H9 (cell line): ENCODE measurements at regions not wholly inside any gene's neighbourhood (a gene's known extent, or its start where the extent isn't known, plus 50 kb on each side); places are given as distances from the start of the nearest gene placed in this dataset.

Experiments
- DNase-seq: peaks from one replicate; pipeline ENCODE4 v3.0.0-alpha.2; 2017
- H2AFZ ChIP-seq: one replicate; pipeline ENCODE4 v1.6.1; 2013; ENCODE audit warnings: mild to moderate bottlenecking, low read length, control low read depth, moderate library complexity
- H2AK5ac ChIP-seq: 2 replicates; pipeline ENCODE4 v1.6.1; 2013; ENCODE audit warnings: low read length, control low read depth, mixed read lengths; ENCODE audit not compliant: insufficient read length
- H2BK120ac ChIP-seq: one replicate; pipeline ENCODE4 v1.6.1; 2013; ENCODE audit warnings: low read depth, mild to moderate bottlenecking, low read length, control low read depth, inconsistent platforms; ENCODE audit not compliant: poor library complexity, severe bottlenecking
- H2BK12ac ChIP-seq: 2 replicates; pipeline ENCODE4 v1.6.1; 2013; ENCODE audit warnings: low read length, control low read depth, mixed read lengths, low read depth; ENCODE audit not compliant: insufficient read length
- H2BK15ac ChIP-seq: 2 replicates; pipeline ENCODE4 v1.6.1; 2013; ENCODE audit warnings: low read depth, low read length, control low read depth
- H2BK20ac ChIP-seq: one replicate; pipeline ENCODE4 v1.6.1; 2013; ENCODE audit warnings: low read depth, mild to moderate bottlenecking, low read length, control low read depth, inconsistent platforms; ENCODE audit not compliant: poor library complexity, severe bottlenecking
- H2BK5ac ChIP-seq: 2 replicates; pipeline ENCODE4 v1.6.1; 2013; ENCODE audit warnings: low read length, control low read depth, mixed read lengths; ENCODE audit not compliant: insufficient read length
- H3K14ac ChIP-seq: 2 replicates; pipeline ENCODE4 v1.6.1; 2013; ENCODE audit warnings: low read length, control low read depth; ENCODE audit not compliant: insufficient read depth
- H3K18ac ChIP-seq: 2 replicates; pipeline ENCODE4 v1.6.1; 2013; ENCODE audit warnings: low read depth, mild to moderate bottlenecking, mixed read lengths, low read length, control low read depth; ENCODE audit not compliant: insufficient read length
- H3K23ac ChIP-seq: 2 replicates; pipeline ENCODE4 v1.6.1; 2013; ENCODE audit warnings: low read length, control low read depth, mixed read lengths, low read depth; ENCODE audit not compliant: insufficient read length
- H3K23me2 ChIP-seq: 2 replicates; pipeline ENCODE4 v1.6.1; 2013; ENCODE audit warnings: low read depth, mild to moderate bottlenecking, mixed read lengths, low read length, control low read depth; ENCODE audit not compliant: insufficient read length, poor library complexity, severe bottlenecking
- H3K27ac ChIP-seq: 2 replicates; pipeline ENCODE4 v1.5.1; 2013; ENCODE audit warnings: low read length, control low read depth, mixed read lengths, low read depth; ENCODE audit not compliant: insufficient read length
- H3K27me3 ChIP-seq: 2 replicates; pipeline ENCODE4 v1.6.1; 2013; ENCODE audit warnings: low read length, control low read depth, inconsistent platforms; ENCODE audit not compliant: insufficient read depth
- H3K4ac ChIP-seq: 2 replicates; pipeline ENCODE4 v1.6.1; 2013; ENCODE audit warnings: low read depth, mild to moderate bottlenecking, control low read depth, inconsistent platforms, low read length, moderate library complexity
- H3K4me1 ChIP-seq: 2 replicates; pipeline ENCODE4 v1.6.1; 2013; ENCODE audit warnings: low read length, control low read depth, inconsistent platforms; ENCODE audit not compliant: insufficient read depth
- H3K4me2 ChIP-seq: 2 replicates; pipeline ENCODE4 v1.6.1; 2013; ENCODE audit warnings: low read length, control low read depth, mixed read lengths; ENCODE audit not compliant: insufficient read length, insufficient read depth
- H3K56ac ChIP-seq: 2 replicates; pipeline ENCODE4 v1.6.1; 2013; ENCODE audit warnings: low read depth, mild to moderate bottlenecking, mixed read lengths, low read length, control low read depth; ENCODE audit not compliant: insufficient read length
- H3K79me1 ChIP-seq: 2 replicates; pipeline ENCODE4 v1.6.1; 2013; ENCODE audit warnings: low read depth, mild to moderate bottlenecking, moderate library complexity, low read length, control low read depth, inconsistent platforms; ENCODE audit not compliant: insufficient read depth, poor library complexity, severe bottlenecking
- H3K79me2 ChIP-seq: 2 replicates; pipeline ENCODE4 v1.6.1; 2013; ENCODE audit warnings: low read length, control low read depth, inconsistent platforms; ENCODE audit not compliant: insufficient read depth
- H3K9ac ChIP-seq: 2 replicates; pipeline ENCODE4 v1.6.1; 2013; ENCODE audit warnings: low read length, control low read depth, mixed read lengths; ENCODE audit not compliant: insufficient read length; ENCODE audit errors: extremely low read depth
- H3K9me3 ChIP-seq: one replicate; pipeline ENCODE4 v1.6.1; 2013; ENCODE audit warnings: low read depth, low read length, inconsistent platforms; ENCODE audit not compliant: control insufficient read depth
- H3T11ph ChIP-seq: one replicate; pipeline ENCODE4 v1.6.1; 2013; ENCODE audit warnings: mild to moderate bottlenecking, low read length, control low read depth, inconsistent platforms
- H4K20me1 ChIP-seq: one replicate; pipeline ENCODE4 v1.6.1; 2013; ENCODE audit not compliant: control insufficient read depth, insufficient read length, insufficient read depth
- H4K5ac ChIP-seq: 2 replicates; pipeline ENCODE4 v1.6.1; 2013; ENCODE audit warnings: low read depth, mild to moderate bottlenecking, mixed read lengths, low read length, control low read depth; ENCODE audit not compliant: insufficient read length
- H4K8ac ChIP-seq: replicated peaks from 2 replicates; pipeline ENCODE4 v1.6.1; 2013; ENCODE audit warnings: low read length, control low read depth, mixed read lengths, low read depth; ENCODE audit not compliant: insufficient read length
- H4K91ac ChIP-seq: 2 replicates; pipeline ENCODE4 v1.6.1; 2013; ENCODE audit warnings: low read depth, mild to moderate bottlenecking, moderate library complexity, mixed read lengths, low read length, control low read depth; ENCODE audit not compliant: insufficient read length
- H3K27ac Mint-ChIP-seq, 3 experiments: 2 replicates in 2 of 3; 3 replicates in 1 of 3; pipeline ENCODE4 v1.8.0; 2020 to 2021; ENCODE audit warnings: mixed read lengths in 3 of 3, mild to moderate bottlenecking in 1 of 3, moderate library complexity in 1 of 3
- H3K27me3 Mint-ChIP-seq: 2 replicates; pipeline ENCODE4 v1.8.0; 2021; ENCODE audit warnings: low read depth, mild to moderate bottlenecking, moderate library complexity, mixed read lengths
- H3K36me3 Mint-ChIP-seq, 3 experiments: 2 replicates in 2 of 3; 3 replicates in 1 of 3; pipeline ENCODE4 v1.8.0; 2020 to 2021; ENCODE audit warnings: low read depth in 3 of 3, mixed read lengths in 3 of 3; ENCODE audit not compliant: insufficient read depth in 1 of 3
- H3K4me1 Mint-ChIP-seq, 2 experiments: 2 replicates each; pipeline ENCODE4 v1.8.0; 2020; ENCODE audit warnings: mixed read lengths in 2 of 2
- H3K4me3 Mint-ChIP-seq, 2 experiments: 2 replicates in 1 of 2; 3 replicates in 1 of 2; pipeline ENCODE4 v1.8.0; 2020 to 2021; ENCODE audit warnings: mild to moderate bottlenecking in 2 of 2, mixed read lengths in 2 of 2, moderate library complexity in 1 of 2
- H3K9me3 Mint-ChIP-seq, 2 experiments: 2 replicates in 1 of 2; 3 replicates in 1 of 2; pipeline ENCODE4 v1.8.0; 2020; ENCODE audit warnings: mild to moderate bottlenecking in 2 of 2, mixed read lengths in 2 of 2, moderate library complexity in 1 of 2
- WGBS: extraction: QIAGEN DNeasy Blood & Tissue Kit; methylation state at CpG from one replicate; pipeline ENCODE4 v1.1.7; 2013; ENCODE audit warnings: missing lambda C conversion rate, low lambda C conversion rate, mixed read lengths; ENCODE audit not compliant: insufficient read length; ENCODE audit errors: extremely low coverage; 5-methylcytosine and 5-hydroxymethylcytosine counted together
- TF ChIP-seq, protein P1 (sequence below): fragments of 200-600 bp; sonication (generic); conservative IDR thresholded peaks from 3 replicates; pipeline ENCODE4 v1.8.0; 2021; ENCODE audit warnings: antibody characterized with exemption, mild to moderate bottlenecking

DNA sequence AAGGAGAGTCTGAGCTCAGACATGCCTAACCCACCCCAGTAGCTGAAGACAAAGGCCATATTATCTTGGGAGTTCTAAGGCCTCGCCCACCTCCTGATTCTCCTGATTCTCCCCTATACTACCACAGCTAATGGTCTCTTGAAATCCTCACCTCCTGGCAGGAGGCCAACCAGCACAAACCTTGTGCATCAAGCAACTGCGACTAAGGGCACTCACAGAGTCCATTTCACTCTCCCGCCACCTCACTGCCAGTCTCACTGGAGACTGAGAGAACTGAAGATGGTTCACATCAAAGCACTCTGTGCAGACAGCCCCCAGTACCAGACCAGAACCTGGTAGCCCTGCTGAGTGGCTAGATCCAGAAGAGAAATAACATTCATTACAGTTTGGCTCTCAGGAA lies 102.1 kb upstream of the KLF8 start:
- Histone ChIP-seq H2BK15ac (no peak overlapping the region), H4K5ac (no peak overlapping the region), H3K4me1 (no peaks in the 10 kb centered on the region), H3K18ac (no peak overlapping the region), H2AFZ (no peak overlapping the region), H2BK120ac (no peak overlapping the region), H3K79me1 (no peaks in the 10 kb centered on the region), H3K79me2 (no peaks in the 10 kb centered on the region), H3T11ph (no peak overlapping the region), H3K27ac (no peak overlapping the region), H3K56ac (no peak overlapping the region), H3K9me3 (peaks cover 23% of the 10 kb centered on the region), H3K14ac (no peak overlapping the region), H3K4me2 (no peak overlapping the region), H3K27me3 (no peaks in the 10 kb centered on the region), H2BK5ac (no peak overlapping the region), H3K23ac (no peak overlapping the region), H4K91ac (no peak overlapping the region), H3K4ac (no peak overlapping the region), H2BK12ac (no peak overlapping the region), H3K23me2 (no peaks in the 10 kb centered on the region), H2BK20ac (no peak overlapping the region), H2AK5ac (no peak overlapping the region), H4K8ac (no peak overlapping the region), H3K9ac (no peak overlapping the region), H4K20me1 (no peaks in the 10 kb centered on the region)
- H3K9me3 Mint-ChIP-seq, result peaks cover 86 to 93% of the 10 kb centered on the region in 2 experiments
- no peaks in the 10 kb centered on the region; the same call in 1 of the 2 replicates for H3K27me3 Mint-ChIP-seq
- peaks cover 5 to 27% (median 21%) of the 10 kb centered on the region in 3 experiments for H3K36me3 Mint-ChIP-seq
- no CpG with 5 or more reads among the region's 3 CpGs for WGBS
- no peak for DNase-seq
- peaks cover 11 to 16% of the 10 kb centered on the region in 2 experiments for H3K4me1 Mint-ChIP-seq
- TF ChIP-seq, protein P1, sequence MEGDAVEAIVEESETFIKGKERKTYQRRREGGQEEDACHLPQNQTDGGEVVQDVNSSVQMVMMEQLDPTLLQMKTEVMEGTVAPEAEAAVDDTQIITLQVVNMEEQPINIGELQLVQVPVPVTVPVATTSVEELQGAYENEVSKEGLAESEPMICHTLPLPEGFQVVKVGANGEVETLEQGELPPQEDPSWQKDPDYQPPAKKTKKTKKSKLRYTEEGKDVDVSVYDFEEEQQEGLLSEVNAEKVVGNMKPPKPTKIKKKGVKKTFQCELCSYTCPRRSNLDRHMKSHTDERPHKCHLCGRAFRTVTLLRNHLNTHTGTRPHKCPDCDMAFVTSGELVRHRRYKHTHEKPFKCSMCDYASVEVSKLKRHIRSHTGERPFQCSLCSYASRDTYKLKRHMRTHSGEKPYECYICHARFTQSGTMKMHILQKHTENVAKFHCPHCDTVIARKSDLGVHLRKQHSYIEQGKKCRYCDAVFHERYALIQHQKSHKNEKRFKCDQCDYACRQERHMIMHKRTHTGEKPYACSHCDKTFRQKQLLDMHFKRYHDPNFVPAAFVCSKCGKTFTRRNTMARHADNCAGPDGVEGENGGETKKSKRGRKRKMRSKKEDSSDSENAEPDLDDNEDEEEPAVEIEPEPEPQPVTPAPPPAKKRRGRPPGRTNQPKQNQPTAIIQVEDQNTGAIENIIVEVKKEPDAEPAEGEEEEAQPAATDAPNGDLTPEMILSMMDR, result no peak
- no peak overlapping the region for H3K4me3 Mint-ChIP-seq
- no peak overlapping the region for H3K27ac Mint-ChIP-seq
